ENCODE measurements at regions not wholly inside any gene's neighbourhood (a gene's known extent, or its start where the extent isn't known, plus 50 kb on each side); places are given as distances from the start of the nearest gene placed in this dataset.

GRCh38 chr3:44030687-44031305, 210.9 kb upstream of the TOPAZ1 start:
- DNase-seq = no peak

DNA sequence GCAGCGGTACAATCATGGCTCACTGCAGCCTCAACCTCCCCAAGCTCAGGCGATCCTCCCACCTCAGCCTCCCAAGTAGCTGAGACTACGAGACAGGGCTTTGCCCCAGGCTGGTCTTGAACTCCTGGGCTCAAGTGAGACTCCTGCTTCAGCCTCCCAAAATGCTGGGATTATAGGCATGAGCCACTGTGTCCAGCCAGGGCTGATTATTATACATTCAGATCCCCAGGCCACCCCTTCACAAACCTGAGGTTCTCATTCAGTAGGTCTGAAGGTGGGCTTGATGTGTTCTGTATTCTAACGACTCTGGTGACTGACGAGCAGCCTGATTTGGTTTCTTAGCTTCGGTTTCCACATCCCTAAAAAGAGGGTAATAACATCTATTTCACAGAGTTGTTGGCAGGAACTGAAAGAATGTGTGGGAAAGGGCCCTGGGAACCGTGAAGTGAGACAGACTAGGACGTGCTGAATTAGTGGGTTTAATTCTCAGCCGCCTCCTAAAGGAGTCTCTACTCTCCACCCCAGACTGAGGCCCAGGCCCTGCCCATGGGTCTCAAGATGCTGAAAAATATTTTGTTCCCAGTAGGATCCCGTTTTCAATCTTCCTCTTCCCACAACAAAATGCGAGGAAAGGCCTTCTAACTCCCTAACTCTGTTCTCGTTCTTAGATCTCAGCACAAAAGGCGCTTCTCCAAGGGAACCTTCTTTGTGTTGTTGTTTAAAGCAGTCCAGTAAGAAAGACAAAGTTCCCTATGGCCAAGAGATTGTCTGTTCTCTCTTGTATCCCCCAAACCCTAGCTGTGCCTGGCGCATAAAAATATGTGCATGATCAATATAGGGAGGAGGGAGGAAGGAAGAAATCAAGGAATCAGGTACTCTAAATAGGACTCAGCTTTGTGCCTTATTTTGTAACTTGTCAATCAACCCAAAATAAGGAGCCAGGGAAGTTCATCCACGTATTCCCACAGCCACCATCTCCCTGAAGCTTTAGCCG, 210.0 kb upstream of the TOPAZ1 start:
- no peak for DNase-seq

- no peak for DNase-seq
Measured at GRCh38 chr3:44032487-44032886, 209.2 kb upstream of the TOPAZ1 start.

DNA sequence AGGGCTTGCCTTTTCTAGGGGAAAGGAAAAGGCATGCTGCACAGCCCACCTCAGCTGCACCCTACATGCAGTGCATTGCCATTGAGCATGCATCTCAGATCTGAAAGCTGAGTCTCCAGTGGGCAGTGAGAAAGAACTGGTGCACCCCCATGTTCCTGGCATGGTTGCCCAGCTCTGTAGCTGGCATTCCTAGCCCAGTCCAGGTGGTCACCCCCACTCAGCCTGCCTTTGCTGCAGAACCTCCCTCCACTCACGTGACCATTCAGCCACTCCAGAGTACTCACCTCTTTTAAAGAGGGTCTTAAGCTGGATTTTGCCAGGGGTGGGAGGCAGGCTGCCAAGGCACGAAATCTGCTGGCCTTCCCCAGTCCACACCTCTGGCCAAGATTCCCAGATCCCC, 208.6 kb upstream of the TOPAZ1 start:
- no peak for DNase-seq

- DNase-seq = no peak
Measured at GRCh38 chr3:44036850-44037249, 204.8 kb upstream of the TOPAZ1 start.

DNA sequence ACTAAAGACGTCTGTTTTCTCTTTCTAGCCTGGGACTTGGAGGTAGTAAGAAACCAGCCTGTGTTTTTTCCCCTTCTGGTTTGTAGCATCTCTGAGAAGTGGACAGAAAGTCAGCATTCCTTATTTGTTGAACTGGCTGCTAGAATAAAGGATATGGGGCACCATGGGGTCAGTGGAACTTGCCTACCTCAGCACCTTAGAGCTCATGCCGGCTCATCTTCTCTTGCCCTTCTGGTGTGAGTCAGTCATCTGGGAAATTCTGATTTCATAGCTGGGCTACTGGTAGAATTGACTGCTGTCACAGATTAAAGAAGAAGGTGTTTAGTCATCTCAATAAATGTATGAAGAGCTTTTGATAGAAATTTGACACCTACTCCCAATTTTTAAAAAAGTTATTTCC, 202.7 kb upstream of the TOPAZ1 start:
- no peak for DNase-seq

- DNase-seq = no peak
Measured at GRCh38 chr3:44041726-44042125, 200.0 kb upstream of the TOPAZ1 start.

GRCh38 chr3:44042772-44043171, 198.9 kb upstream of the TOPAZ1 start:
- no peak for DNase-seq

DNA sequence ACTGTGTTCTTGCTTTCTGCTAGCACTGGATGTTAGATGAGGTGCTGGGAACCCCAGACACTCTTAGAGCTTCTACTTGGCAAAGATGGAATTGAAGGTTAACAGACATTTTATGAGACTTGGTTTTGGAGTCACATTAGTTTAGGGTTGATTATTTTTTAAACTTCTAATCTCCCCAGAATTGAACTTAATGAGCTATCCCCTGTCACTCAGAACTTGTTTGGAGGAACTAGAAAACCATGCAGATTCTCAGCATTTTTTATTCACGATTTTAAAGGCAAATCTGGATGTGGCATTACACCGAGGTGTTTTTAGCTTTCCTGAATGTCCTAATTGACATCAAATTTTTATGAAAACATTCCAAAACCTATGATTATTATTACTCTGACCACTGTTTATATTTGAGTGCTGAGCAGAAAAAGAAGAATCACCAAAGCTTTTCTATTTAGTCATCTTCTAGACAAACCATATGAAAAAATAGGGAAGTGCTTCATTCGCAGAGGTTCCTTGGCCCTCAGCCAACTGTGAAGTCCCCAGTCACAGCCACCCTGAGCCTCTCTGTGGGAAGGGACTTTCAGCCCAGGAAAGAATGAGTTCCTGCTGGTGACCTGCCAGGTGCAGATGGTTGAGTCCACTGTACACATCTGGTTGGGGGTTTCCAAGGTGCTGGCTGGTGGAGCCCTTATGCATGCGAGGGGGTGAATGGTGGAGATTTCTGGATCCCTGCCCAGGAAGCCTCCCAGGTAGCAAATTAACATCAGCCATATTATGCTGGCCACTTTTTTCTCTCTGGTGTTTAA, 196.0 kb upstream of the TOPAZ1 start:
- DNase-seq = no peak

DNA sequence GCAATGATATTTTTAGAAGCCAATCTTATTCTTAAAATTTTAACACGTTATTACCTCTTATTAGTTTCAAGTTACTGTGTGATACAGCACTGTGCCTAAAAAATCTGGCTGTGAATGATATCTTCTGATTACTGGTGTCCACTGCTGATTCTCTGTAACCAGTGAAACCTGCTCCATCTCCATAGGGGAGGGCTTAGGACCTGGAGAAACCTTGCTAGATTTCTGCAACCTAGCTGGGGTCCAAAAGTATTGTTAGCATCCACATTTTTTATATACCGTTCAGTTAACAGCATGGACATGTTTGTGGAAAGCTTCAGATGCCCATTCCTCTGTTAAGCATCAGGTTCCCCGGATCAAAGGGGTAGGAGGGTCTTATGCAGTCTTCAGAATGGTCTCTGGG, 193.9 kb upstream of the TOPAZ1 start:
- DNase-seq = no peak

GRCh38 chr3:44048196-44048924, 193.3 kb upstream of the TOPAZ1 start:
- no peak for DNase-seq

- DNase-seq = no peak
Measured at GRCh38 chr3:44048949-44049348, 192.7 kb upstream of the TOPAZ1 start.

DNA sequence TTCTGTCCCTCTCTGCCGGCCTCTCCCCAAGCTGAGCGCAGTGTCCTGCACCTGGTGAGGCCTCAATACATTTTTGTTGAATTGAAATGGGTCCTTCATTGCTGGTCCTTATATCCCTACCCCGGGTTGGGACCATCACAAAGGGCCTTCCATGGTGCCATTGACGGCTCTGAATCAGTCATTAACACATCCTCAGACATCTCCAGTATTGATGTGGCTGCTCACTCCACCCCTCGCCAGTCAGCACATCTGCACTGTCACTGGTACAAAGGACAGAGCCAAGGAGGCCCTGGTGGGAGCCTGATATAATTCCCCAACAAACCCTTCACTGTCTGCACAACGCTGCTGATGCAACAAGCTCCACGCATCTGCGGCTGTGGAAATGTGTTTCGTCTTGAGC, 191.6 kb upstream of the TOPAZ1 start:
- no peak for DNase-seq

GRCh38 chr3:44050867-44051266, 190.8 kb upstream of the TOPAZ1 start:
- DNase-seq = no peak

DNA sequence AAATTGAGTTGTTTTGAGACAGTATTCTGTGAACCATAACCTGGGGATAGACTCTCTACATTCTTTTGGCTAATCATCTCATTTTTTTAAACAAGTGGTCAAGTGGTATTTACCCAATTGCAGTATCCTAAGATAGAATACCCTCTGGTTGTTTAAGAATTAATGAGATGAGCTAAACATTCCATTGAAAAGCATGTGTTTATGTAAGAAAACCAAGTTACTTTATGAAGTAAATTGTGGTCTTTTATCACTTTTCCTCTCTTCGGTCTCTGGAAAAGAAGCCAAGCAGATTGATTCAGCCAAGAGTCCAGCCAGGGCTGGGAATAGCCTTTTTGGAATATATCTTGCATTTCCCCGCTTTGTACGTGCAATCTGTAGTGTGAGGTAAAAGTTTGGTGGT, 185.7 kb upstream of the TOPAZ1 start:
- DNase-seq = no peak

DNA sequence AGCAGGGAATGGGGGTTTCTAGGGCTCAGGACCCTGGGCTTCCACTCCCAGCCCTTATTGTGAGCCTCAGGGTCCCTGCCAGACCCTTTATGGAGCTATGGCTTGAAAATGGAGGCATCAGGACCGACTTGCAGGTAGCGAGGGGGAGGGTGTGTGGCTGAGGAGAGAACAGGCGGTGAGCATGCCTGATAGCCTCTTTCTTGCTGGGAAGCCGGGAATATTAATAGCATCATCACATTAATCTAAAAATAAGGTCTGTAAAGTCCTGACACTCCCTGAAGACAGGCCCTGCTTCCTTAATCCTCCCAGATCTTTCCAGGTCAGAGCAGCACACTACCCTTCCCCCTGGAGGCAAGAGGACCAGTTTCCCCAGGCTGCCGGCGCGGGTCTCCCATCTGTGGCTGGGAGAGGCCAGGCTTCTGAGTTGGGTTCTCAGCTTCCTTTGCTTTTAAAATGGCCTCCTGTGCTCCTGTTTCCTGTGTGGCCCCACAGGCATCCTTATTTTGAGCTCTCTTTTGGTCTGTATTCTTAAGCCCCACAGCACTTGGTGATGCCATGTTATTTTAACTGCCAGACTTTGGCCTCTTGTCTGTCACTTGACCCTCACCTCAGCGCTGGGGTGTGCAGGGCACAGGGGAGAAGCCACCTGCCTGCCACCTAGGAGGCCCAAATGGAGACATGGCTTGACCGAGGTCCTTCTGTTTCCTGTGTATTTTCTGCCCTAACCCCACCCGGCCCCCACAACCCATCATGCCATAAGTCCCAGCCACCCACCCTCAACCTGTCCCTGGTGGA, 185.0 kb upstream of the TOPAZ1 start:
- DNase-seq = no peak

DNA sequence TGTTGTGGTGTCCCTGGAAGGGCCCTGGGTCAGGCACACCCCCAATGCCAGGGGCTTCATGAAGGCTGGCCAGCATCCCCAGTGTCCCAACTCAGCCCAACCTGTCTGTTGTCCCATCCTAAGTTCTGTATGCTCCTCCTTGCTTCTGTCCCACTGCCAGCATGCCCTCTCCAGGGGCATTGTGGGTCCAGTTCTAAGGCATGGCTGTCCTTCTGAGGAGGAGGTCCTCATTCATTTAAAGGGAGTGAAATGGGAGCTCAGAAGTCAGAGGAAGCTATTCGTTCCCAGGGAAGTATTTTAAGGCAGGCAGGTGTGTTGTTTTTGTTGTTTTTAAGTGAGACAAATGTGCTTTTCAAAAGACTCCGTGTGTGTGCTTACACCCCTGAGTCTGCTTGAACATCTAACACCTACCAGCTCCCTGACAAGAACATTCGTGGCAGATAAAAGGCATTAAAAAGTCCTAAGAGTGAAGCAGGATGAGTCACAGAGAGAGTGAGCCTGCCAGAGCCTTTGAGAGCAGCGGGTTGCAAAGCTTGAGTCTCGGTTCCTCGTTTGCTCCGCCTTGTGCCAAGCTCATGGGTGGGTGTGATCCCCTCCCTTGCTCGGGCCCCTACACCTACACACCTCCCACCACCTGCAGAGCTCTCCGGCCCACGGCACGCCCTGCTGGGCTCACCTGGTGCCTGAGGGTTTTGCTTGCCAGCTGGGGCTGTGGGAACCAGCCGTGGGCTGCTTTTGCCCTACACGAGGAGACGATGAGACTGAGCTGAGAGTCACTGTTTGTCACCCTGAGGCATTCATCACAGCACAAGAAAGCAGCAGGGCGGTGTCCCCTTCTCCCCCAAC, 183.4 kb upstream of the TOPAZ1 start:
- DNase-seq = no peak

GRCh38 chr3:44058868-44059203, 182.8 kb upstream of the TOPAZ1 start:
- DNase-seq = no peak

- no peak for DNase-seq
Measured at GRCh38 chr3:44060164-44060563, 181.5 kb upstream of the TOPAZ1 start.

GRCh38 chr3:44061268-44061667, 180.4 kb upstream of the TOPAZ1 start:
- DNase-seq = no peak

GRCh38 chr3:44061961-44062360, 179.7 kb upstream of the TOPAZ1 start:
- DNase-seq = no peak
